ENCODE measurements at regions not wholly inside any gene's neighbourhood (a gene's known extent, or its start where the extent isn't known, plus 50 kb on each side); places are given as distances from the start of the nearest gene placed in this dataset.

- Histone ChIP-seq H3K9me3 (ENCODE audit: control insufficient read depth in 2 of 2, insufficient read depth in 1 of 2, low read depth in 1 of 2, low read length in 1 of 2) (no peaks in the 10 kb centered on the region), H3K27me3 (ENCODE audit: control insufficient read depth in 3 of 3, insufficient read depth in 3 of 3, low read length in 3 of 3) (no peaks in the 10 kb centered on the region), H3K4me3 (ENCODE audit: low read depth in 1 of 3, low read length in 3 of 3) (no peak overlapping the region), H3K27ac (ENCODE audit: low read depth in 1 of 3, low read length in 2 of 3) (no peak overlapping the region), H3K4me1 (ENCODE audit: control insufficient read depth in 3 of 3, insufficient read depth in 2 of 3, low read depth in 1 of 3, low read length in 2 of 3) (no peaks in the 10 kb centered on the region), H3K36me3 (ENCODE audit: control insufficient read depth in 3 of 3, insufficient read depth in 2 of 3, low read depth in 1 of 3, low read length in 3 of 3) (no peaks in the 10 kb centered on the region)
- FAIRE-seq: no peak
- 52 to 64% (median 56%) methylated on average over 18 of the region's 18 CpGs for WGBS, 3 donors
- no peak for DNase-seq
Observed at GRCh38 chr16:59259074-59259949, 525.2 kb upstream of the GOT2 start.

- FAIRE-seq: no peak
- Histone ChIP-seq H3K9me3 (ENCODE audit: control insufficient read depth in 2 of 2, insufficient read depth in 1 of 2, low read depth in 1 of 2, low read length in 1 of 2) (no peaks in the 10 kb centered on the region), H3K27ac (ENCODE audit: low read depth in 1 of 3, low read length in 2 of 3) (no peak overlapping the region), H3K27me3 (ENCODE audit: control insufficient read depth in 3 of 3, insufficient read depth in 3 of 3, low read length in 3 of 3) (no peaks in the 10 kb centered on the region), H3K36me3 (ENCODE audit: control insufficient read depth in 3 of 3, insufficient read depth in 2 of 3, low read depth in 1 of 3, low read length in 3 of 3) (no peaks in the 10 kb centered on the region), H3K4me3 (ENCODE audit: low read depth in 1 of 3, low read length in 3 of 3) (no peak overlapping the region), H3K4me1 (ENCODE audit: control insufficient read depth in 3 of 3, insufficient read depth in 2 of 3, low read depth in 1 of 3, low read length in 2 of 3) (no peaks in the 10 kb centered on the region)
- DNase-seq: no peak
- WGBS, 3 donors: 73 to 76% (median 75%) methylated on average over 3 of the region's 3 CpGs
Observed at GRCh38 chr16:59252317-59252716, 518.2 kb upstream of the GOT2 start.

- FAIRE-seq (no peak), DNase-seq (no peak)
- Histone ChIP-seq H3K27me3 (ENCODE audit: control insufficient read depth in 3 of 3, insufficient read depth in 3 of 3, low read length in 3 of 3) (no peaks in the 10 kb centered on the region), H3K27ac (ENCODE audit: low read depth in 1 of 3, low read length in 2 of 3) (no peak overlapping the region), H3K36me3 (ENCODE audit: control insufficient read depth in 3 of 3, insufficient read depth in 2 of 3, low read depth in 1 of 3, low read length in 3 of 3) (no peaks in the 10 kb centered on the region), H3K9me3 (ENCODE audit: control insufficient read depth in 2 of 2, insufficient read depth in 1 of 2, low read depth in 1 of 2, low read length in 1 of 2) (no peaks in the 10 kb centered on the region), H3K4me1 (ENCODE audit: control insufficient read depth in 3 of 3, insufficient read depth in 2 of 3, low read depth in 1 of 3, low read length in 2 of 3) (no peaks in the 10 kb centered on the region), H3K4me3 (ENCODE audit: low read depth in 1 of 3, low read length in 3 of 3) (no peak overlapping the region)
- 48 to 49% (median 49%) methylated on average over 4 of the region's 4 CpGs for WGBS, 3 donors
Observed at GRCh38 chr16:59249011-59249410, 514.9 kb upstream of the GOT2 start.

GRCh38 chr16:59242556-59242955, 508.4 kb upstream of the GOT2 start:
- H3K36me3 ChIP-seq (ENCODE audit: control insufficient read depth in 3 of 3, insufficient read depth in 2 of 3, low read depth in 1 of 3, low read length in 3 of 3): no peaks in the 10 kb centered on the region
- no peak overlapping the region for H3K4me3 ChIP-seq (ENCODE audit: low read depth in 1 of 3, low read length in 3 of 3)
- WGBS, 3 donors: 61 to 76% (median 70%) methylated on average over 4 of the region's 4 CpGs
- no peaks in the 10 kb centered on the region for H3K4me1 ChIP-seq (ENCODE audit: control insufficient read depth in 3 of 3, insufficient read depth in 2 of 3, low read depth in 1 of 3, low read length in 2 of 3)
- H3K27ac ChIP-seq (ENCODE audit: low read depth in 1 of 3, low read length in 2 of 3): no peak overlapping the region
- FAIRE-seq: no peak
- no peaks in the 10 kb centered on the region for H3K9me3 ChIP-seq (ENCODE audit: control insufficient read depth in 2 of 2, insufficient read depth in 1 of 2, low read depth in 1 of 2, low read length in 1 of 2)
- DNase-seq: no peak
- H3K27me3 ChIP-seq (ENCODE audit: control insufficient read depth in 3 of 3, insufficient read depth in 3 of 3, low read length in 3 of 3): no peaks in the 10 kb centered on the region

- Histone ChIP-seq H3K27ac (ENCODE audit: low read depth in 1 of 3, low read length in 2 of 3) (no peak overlapping the region), H3K27me3 (ENCODE audit: control insufficient read depth in 3 of 3, insufficient read depth in 3 of 3, low read length in 3 of 3) (no peaks in the 10 kb centered on the region), H3K36me3 (ENCODE audit: control insufficient read depth in 3 of 3, insufficient read depth in 2 of 3, low read depth in 1 of 3, low read length in 3 of 3) (no peaks in the 10 kb centered on the region), H3K9me3 (ENCODE audit: control insufficient read depth in 2 of 2, insufficient read depth in 1 of 2, low read depth in 1 of 2, low read length in 1 of 2) (no peaks in the 10 kb centered on the region), H3K4me3 (ENCODE audit: low read depth in 1 of 3, low read length in 3 of 3) (no peak overlapping the region), H3K4me1 (ENCODE audit: control insufficient read depth in 3 of 3, insufficient read depth in 2 of 3, low read depth in 1 of 3, low read length in 2 of 3) (no peaks in the 10 kb centered on the region)
- 89 to 91% (median 91%) methylated on average over 3 of the region's 3 CpGs for whole genome bisulfite sequencing, 3 donors
- FAIRE-seq: no peak
- DNase-seq: no peak
Observed at GRCh38 chr16:59238246-59238645, 504.1 kb upstream of the GOT2 start.

GRCh38 chr16:59236804-59237458, 502.8 kb upstream of the GOT2 start:
- H3K36me3 ChIP-seq (ENCODE audit: control insufficient read depth in 3 of 3, insufficient read depth in 2 of 3, low read depth in 1 of 3, low read length in 3 of 3): no peaks in the 10 kb centered on the region
- DNase-seq (no peak), FAIRE-seq (no peak)
- H3K9me3 ChIP-seq (ENCODE audit: control insufficient read depth in 2 of 2, insufficient read depth in 1 of 2, low read depth in 1 of 2, low read length in 1 of 2): no peaks in the 10 kb centered on the region
- H3K27me3 ChIP-seq (ENCODE audit: control insufficient read depth in 3 of 3, insufficient read depth in 3 of 3, low read length in 3 of 3): no peaks in the 10 kb centered on the region
- no peaks in the 10 kb centered on the region for H3K4me1 ChIP-seq (ENCODE audit: control insufficient read depth in 3 of 3, insufficient read depth in 2 of 3, low read depth in 1 of 3, low read length in 2 of 3)
- H3K27ac ChIP-seq (ENCODE audit: low read depth in 1 of 3, low read length in 2 of 3): no peak overlapping the region
- 60 to 66% (median 61%) methylated on average over 4 of the region's 4 CpGs for WGBS, 3 donors
- no peak overlapping the region for H3K4me3 ChIP-seq (ENCODE audit: low read depth in 1 of 3, low read length in 3 of 3)

GRCh38 chr16:59224401-59224800, 490.3 kb upstream of the GOT2 start:
- peaks cover 0 to 2% of the 10 kb centered on the region in 2 donors for H3K9me3 ChIP-seq (ENCODE audit: control insufficient read depth in 2 of 2, insufficient read depth in 1 of 2, low read depth in 1 of 2, low read length in 1 of 2)
- 32 to 52% (median 44%) methylated on average over 2 of the region's 2 CpGs for WGBS, 3 donors
- no peaks in the 10 kb centered on the region for H3K27me3 ChIP-seq (ENCODE audit: control insufficient read depth in 3 of 3, insufficient read depth in 3 of 3, low read length in 3 of 3)
- no peak for DNase-seq
- no peaks in the 10 kb centered on the region for H3K36me3 ChIP-seq (ENCODE audit: control insufficient read depth in 3 of 3, insufficient read depth in 2 of 3, low read depth in 1 of 3, low read length in 3 of 3)
- no peak for FAIRE-seq
- no peak overlapping the region for H3K4me3 ChIP-seq (ENCODE audit: low read depth in 1 of 3, low read length in 3 of 3)
- no peak overlapping the region for H3K27ac ChIP-seq (ENCODE audit: low read depth in 1 of 3, low read length in 2 of 3)
- no peaks in the 10 kb centered on the region for H3K4me1 ChIP-seq (ENCODE audit: control insufficient read depth in 3 of 3, insufficient read depth in 2 of 3, low read depth in 1 of 3, low read length in 2 of 3)

GRCh38 chr16:59220011-59220410, 485.9 kb upstream of the GOT2 start:
- DNase-seq (no peak), FAIRE-seq (no peak)
- WGBS, 3 donors: 31 to 49% (median 36%) methylated on average over 1 of the region's 1 CpG
- no peak overlapping the region for H3K27ac ChIP-seq (ENCODE audit: low read depth in 1 of 3, low read length in 2 of 3)
- no peaks in the 10 kb centered on the region for H3K36me3 ChIP-seq (ENCODE audit: control insufficient read depth in 3 of 3, insufficient read depth in 2 of 3, low read depth in 1 of 3, low read length in 3 of 3)
- no peaks in the 10 kb centered on the region for H3K27me3 ChIP-seq (ENCODE audit: control insufficient read depth in 3 of 3, insufficient read depth in 3 of 3, low read length in 3 of 3)
- H3K4me3 ChIP-seq (ENCODE audit: low read depth in 1 of 3, low read length in 3 of 3): no peak overlapping the region
- H3K4me1 ChIP-seq (ENCODE audit: control insufficient read depth in 3 of 3, insufficient read depth in 2 of 3, low read depth in 1 of 3, low read length in 2 of 3): no peaks in the 10 kb centered on the region
- H3K9me3 ChIP-seq (ENCODE audit: control insufficient read depth in 2 of 2, insufficient read depth in 1 of 2, low read depth in 1 of 2, low read length in 1 of 2): no peaks in the 10 kb centered on the region

Data from small intestine (tissue), 7 donors.